ENCODE measurements at regions not wholly inside any gene's neighbourhood (a gene's known extent, or its start where the extent isn't known, plus 50 kb on each side); places are given as distances from the start of the nearest gene placed in this dataset.

DNA sequence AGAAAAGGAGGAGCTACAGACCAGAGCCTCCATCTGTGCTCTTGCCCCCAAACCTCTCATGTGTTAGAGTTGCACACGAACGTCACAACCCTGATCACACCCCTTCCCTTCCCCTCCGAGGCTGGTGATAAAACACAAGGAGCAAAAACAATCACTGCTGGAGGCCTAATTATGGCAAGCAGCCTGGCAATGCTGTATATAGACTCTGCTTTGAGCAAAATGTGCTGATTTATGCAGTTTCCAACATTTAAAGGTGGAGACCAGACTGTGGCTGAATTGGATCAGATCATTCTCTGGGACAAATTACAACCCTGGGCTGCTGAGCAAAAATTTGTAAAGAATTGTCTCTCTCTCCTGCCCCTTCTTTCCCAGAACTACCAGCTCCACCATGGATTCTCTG lies 64.6 kb upstream of the SRSF6 start:
- TF ChIP-seq, protein P1, sequence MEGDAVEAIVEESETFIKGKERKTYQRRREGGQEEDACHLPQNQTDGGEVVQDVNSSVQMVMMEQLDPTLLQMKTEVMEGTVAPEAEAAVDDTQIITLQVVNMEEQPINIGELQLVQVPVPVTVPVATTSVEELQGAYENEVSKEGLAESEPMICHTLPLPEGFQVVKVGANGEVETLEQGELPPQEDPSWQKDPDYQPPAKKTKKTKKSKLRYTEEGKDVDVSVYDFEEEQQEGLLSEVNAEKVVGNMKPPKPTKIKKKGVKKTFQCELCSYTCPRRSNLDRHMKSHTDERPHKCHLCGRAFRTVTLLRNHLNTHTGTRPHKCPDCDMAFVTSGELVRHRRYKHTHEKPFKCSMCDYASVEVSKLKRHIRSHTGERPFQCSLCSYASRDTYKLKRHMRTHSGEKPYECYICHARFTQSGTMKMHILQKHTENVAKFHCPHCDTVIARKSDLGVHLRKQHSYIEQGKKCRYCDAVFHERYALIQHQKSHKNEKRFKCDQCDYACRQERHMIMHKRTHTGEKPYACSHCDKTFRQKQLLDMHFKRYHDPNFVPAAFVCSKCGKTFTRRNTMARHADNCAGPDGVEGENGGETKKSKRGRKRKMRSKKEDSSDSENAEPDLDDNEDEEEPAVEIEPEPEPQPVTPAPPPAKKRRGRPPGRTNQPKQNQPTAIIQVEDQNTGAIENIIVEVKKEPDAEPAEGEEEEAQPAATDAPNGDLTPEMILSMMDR (IDR thresholded peaks at IDR 0.05), result no peak
- TF ChIP-seq POLR2A (IDR thresholded peaks at IDR 0.05), result no peak

Measured in lower leg skin (tissue), 3 donors.